ENCODE measurements at regions not wholly inside any gene's neighbourhood (a gene's known extent, or its start where the extent isn't known, plus 50 kb on each side); places are given as distances from the start of the nearest gene placed in this dataset.

DNA sequence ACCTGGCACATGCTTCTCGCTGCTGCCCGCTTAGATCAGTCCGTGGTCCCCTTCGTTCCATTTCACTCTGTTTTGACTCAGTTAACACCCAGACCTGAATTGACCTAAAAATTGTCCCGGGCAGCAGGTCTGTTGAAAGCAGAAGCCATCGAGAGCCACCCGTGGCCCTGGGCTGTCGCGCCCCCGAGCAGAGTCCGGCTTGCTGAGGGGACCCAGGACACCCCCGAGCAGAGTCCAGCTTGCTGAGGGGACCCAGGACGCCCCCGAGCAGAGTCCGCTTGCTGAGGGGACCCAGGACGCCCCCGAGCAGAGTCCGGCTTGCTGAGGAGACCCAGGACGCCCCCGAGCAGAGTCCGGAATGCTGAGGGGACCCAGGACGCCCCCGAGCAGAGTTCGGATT lies 50.2 kb upstream of the GALNT9 start:
- TF ChIP-seq, protein P1, sequence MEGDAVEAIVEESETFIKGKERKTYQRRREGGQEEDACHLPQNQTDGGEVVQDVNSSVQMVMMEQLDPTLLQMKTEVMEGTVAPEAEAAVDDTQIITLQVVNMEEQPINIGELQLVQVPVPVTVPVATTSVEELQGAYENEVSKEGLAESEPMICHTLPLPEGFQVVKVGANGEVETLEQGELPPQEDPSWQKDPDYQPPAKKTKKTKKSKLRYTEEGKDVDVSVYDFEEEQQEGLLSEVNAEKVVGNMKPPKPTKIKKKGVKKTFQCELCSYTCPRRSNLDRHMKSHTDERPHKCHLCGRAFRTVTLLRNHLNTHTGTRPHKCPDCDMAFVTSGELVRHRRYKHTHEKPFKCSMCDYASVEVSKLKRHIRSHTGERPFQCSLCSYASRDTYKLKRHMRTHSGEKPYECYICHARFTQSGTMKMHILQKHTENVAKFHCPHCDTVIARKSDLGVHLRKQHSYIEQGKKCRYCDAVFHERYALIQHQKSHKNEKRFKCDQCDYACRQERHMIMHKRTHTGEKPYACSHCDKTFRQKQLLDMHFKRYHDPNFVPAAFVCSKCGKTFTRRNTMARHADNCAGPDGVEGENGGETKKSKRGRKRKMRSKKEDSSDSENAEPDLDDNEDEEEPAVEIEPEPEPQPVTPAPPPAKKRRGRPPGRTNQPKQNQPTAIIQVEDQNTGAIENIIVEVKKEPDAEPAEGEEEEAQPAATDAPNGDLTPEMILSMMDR (IDR thresholded peaks at IDR 0.05; ENCODE audit: insufficient read depth, low read depth, low read length), result no peak
- no peak for TF ChIP-seq EZH2 (IDR thresholded peaks at IDR 0.05; ENCODE audit: insufficient read depth, low read length)

Data from astrocyte (in vitro differentiated cells and primary cell).